ENCODE measurements at regions not wholly inside any gene's neighbourhood (a gene's known extent, or its start where the extent isn't known, plus 50 kb on each side); places are given as distances from the start of the nearest gene placed in this dataset.

- no peaks in the 10 kb centered on the region for H3K36me3 ChIP-seq (replicated peaks)
- DNase-seq (ENCODE audit: low spot score in 2 of 2), result no peak
- H3K4me1 ChIP-seq, result peaks cover 9% of the 10 kb centered on the region; the same call in 1 of the 2 replicates
- in situ Hi-C loops (cut with MboI; ENCODE audit: low sequenced_read_pairs), result no loop called here
- peaks cover 12% of the 10 kb centered on the region; the same call in 1 of the 2 replicates for H3K27me3 ChIP-seq (ENCODE audit: low read depth)
- H3K4me3 ChIP-seq, result no peak overlapping the region
- H3K9me3 ChIP-seq, result no peaks in the 10 kb centered on the region
Observed at GRCh38 chr2:45173513-45173912, 164.3 kb upstream of the SIX2 start.

GRCh38 chr2:45172760-45173392 lies 163.6 kb upstream of the SIX2 start:
- Histone ChIP-seq H3K4me1 (peaks cover 13% of the 10 kb centered on the region; the same call in 1 of the 2 replicates), H3K36me3 (replicated peaks) (no peaks in the 10 kb centered on the region), H3K9me3 (no peaks in the 10 kb centered on the region), H3K4me3 (no peak overlapping the region), H3K27me3 (ENCODE audit: low read depth) (peaks cover 17% of the 10 kb centered on the region)
- peak in 1 of 2 experiments; percentile 54 for DNase-seq (ENCODE audit: low spot score in 2 of 2)
- in situ Hi-C loops (cut with MboI; ENCODE audit: low sequenced_read_pairs), result no loop called here

- peaks cover 23% of the 10 kb centered on the region for H3K27me3 ChIP-seq (ENCODE audit: low read depth)
Observed at GRCh38 chr2:45172142-45172541, 162.9 kb upstream of the SIX2 start.

GRCh38 chr2:45171136-45171501 lies 161.9 kb upstream of the SIX2 start:
- Histone ChIP-seq H3K36me3 (replicated peaks) (no peaks in the 10 kb centered on the region), H3K27me3 (ENCODE audit: low read depth) (peaks cover 27% of the 10 kb centered on the region), H3K4me3 (no peak overlapping the region), H3K9me3 (no peaks in the 10 kb centered on the region), H3K4me1 (peaks cover 13% of the 10 kb centered on the region; the same call in 1 of the 2 replicates)
- DNase-seq (ENCODE audit: low spot score in 2 of 2), result no peak
- in situ Hi-C loops (cut with MboI; ENCODE audit: low sequenced_read_pairs), result no loop called here

More at GRCh38 chr2:45172142-45172541, 162.9 kb upstream of the SIX2 start:
- in situ Hi-C loops (cut with MboI; ENCODE audit: low sequenced_read_pairs), result no loop called here
- Histone ChIP-seq H3K9me3 (no peaks in the 10 kb centered on the region), H3K4me1 (peaks cover 13% of the 10 kb centered on the region; the same call in 1 of the 2 replicates), H3K36me3 (replicated peaks) (no peaks in the 10 kb centered on the region), H3K4me3 (no peak overlapping the region)
- DNase-seq (ENCODE audit: low spot score in 2 of 2), result no peak

- peaks cover 13% of the 10 kb centered on the region; the same call in 1 of the 2 replicates for H3K4me1 ChIP-seq
- DNase-seq (ENCODE audit: low spot score in 2 of 2), result no peak
- in situ Hi-C loops (cut with MboI; ENCODE audit: low sequenced_read_pairs), result no loop called here
- H3K9me3 ChIP-seq, result no peaks in the 10 kb centered on the region
- H3K36me3 ChIP-seq (replicated peaks), result no peaks in the 10 kb centered on the region
- peaks cover 27% of the 10 kb centered on the region for H3K27me3 ChIP-seq (ENCODE audit: low read depth)
- H3K4me3 ChIP-seq, result no peak overlapping the region
Observed at GRCh38 chr2:45170191-45171135, 161.2 kb upstream of the SIX2 start.

GRCh38 chr2:45169339-45170190 lies 160.3 kb upstream of the SIX2 start:
- no peaks in the 10 kb centered on the region for H3K36me3 ChIP-seq (replicated peaks)
- in situ Hi-C loops (cut with MboI; ENCODE audit: low sequenced_read_pairs), result no loop called here
- H3K4me1 ChIP-seq, result peaks cover 13% of the 10 kb centered on the region; the same call in 1 of the 2 replicates
- peak in 1 of 2 experiments; percentile 44 for DNase-seq (ENCODE audit: low spot score in 2 of 2)
- H3K27me3 ChIP-seq (ENCODE audit: low read depth), result peaks cover 30% of the 10 kb centered on the region
- H3K4me3 ChIP-seq, result peak overlapping the region; percentile 35
- no peaks in the 10 kb centered on the region for H3K9me3 ChIP-seq

- peak in 1 of 2 experiments; percentile 47 for DNase-seq (ENCODE audit: low spot score in 2 of 2)
- Histone ChIP-seq H3K27me3 (ENCODE audit: low read depth) (peaks cover 30% of the 10 kb centered on the region), H3K4me1 (peaks cover 13% of the 10 kb centered on the region; the same call in 1 of the 2 replicates), H3K9me3 (no peaks in the 10 kb centered on the region), H3K36me3 (replicated peaks) (no peaks in the 10 kb centered on the region), H3K4me3 (peak overlapping the region; percentile 35)
- in situ Hi-C loops (cut with MboI; ENCODE audit: low sequenced_read_pairs), result no loop called here
Observed at GRCh38 chr2:45168711-45169338, 159.6 kb upstream of the SIX2 start.

DNA sequence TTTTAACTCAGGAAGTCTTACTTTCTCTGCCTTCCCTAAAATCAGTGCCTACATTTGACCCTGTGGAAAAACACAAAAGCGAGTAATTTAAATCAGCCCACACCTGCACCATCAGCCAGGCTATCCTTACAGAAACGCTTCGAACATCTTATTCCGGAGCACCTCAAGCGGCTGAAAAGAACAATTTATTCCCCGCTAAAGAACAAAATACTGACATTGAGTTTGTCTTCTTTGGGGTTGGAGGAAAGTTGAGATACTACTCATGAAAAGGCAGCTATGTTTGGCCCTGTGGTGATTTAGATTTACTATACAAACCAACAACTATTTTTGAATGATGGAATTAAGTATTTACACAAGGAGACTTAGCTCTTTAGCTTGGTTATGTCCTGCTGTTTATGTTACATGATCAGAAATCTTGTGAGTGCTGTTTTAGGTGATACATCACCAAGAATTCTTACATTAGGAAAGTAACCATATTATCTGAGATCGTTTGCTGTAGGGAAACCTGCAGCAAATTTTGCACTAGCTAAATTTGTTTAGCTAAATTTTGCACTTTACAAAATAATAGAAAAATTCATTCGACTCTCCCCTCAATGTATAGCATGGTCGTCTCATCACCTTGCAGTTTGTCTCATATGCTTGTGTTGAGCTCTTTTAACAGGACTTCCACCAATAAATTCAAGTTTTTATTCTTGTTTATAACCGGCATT lies 158.8 kb upstream of the SIX2 start:
- Histone ChIP-seq H3K9me3 (no peaks in the 10 kb centered on the region), H3K36me3 (replicated peaks) (no peaks in the 10 kb centered on the region), H3K4me1 (peaks cover 10% of the 10 kb centered on the region; the same call in 1 of the 2 replicates), H3K27me3 (ENCODE audit: low read depth) (peaks cover 30% of the 10 kb centered on the region), H3K4me3 (no peak overlapping the region)
- no peak for DNase-seq (ENCODE audit: low spot score in 2 of 2)
- in situ Hi-C loops (cut with MboI; ENCODE audit: low sequenced_read_pairs), result no loop called here

GRCh38 chr2:45166229-45166890 lies 157.1 kb upstream of the SIX2 start:
- Histone ChIP-seq H3K4me1 (peaks cover 5% of the 10 kb centered on the region; the same call in 1 of the 2 replicates), H3K36me3 (replicated peaks) (no peaks in the 10 kb centered on the region), H3K4me3 (no peak overlapping the region), H3K27me3 (ENCODE audit: low read depth) (peaks cover 30% of the 10 kb centered on the region), H3K9me3 (no peaks in the 10 kb centered on the region)
- DNase-seq (ENCODE audit: low spot score in 2 of 2), result no peak
- in situ Hi-C loops (cut with MboI; ENCODE audit: low sequenced_read_pairs), result no loop called here

- no peak for DNase-seq (ENCODE audit: low spot score in 2 of 2)
- peaks cover 6% of the 10 kb centered on the region; the same call in 1 of the 2 replicates for H3K4me1 ChIP-seq
- peaks cover 12% of the 10 kb centered on the region for H3K27me3 ChIP-seq (ENCODE audit: low read depth)
- H3K9me3 ChIP-seq, result no peaks in the 10 kb centered on the region
- H3K36me3 ChIP-seq (replicated peaks), result no peaks in the 10 kb centered on the region
- H3K4me3 ChIP-seq, result no peak overlapping the region
- in situ Hi-C loops (cut with MboI; ENCODE audit: low sequenced_read_pairs), result no loop called here
Observed at GRCh38 chr2:45162711-45163110, 153.5 kb upstream of the SIX2 start.

DNA sequence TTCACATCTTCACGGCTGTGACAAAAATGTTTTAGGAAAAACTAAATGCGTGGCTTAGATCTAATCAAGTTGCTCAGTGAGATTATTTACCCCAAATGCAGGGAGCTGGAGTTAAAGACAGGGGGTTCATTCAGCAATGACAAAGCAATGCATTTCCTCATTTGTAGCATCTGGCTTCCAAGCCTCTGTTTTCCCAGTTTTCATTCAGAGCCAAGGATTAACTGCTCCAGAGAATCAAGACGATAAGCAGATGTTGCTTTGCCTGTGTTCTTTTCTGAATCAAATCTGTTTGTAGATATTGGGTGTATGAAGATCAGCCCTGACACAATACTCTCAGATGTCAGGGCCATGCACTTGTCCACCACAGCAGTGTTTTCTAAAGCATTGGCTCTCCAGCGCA lies 147.4 kb upstream of the SIX2 start:
- in situ Hi-C loops (cut with MboI; ENCODE audit: low sequenced_read_pairs), result no loop called here
- H3K4me3 ChIP-seq, result no peak overlapping the region
- peaks cover 6% of the 10 kb centered on the region; the same call in 1 of the 2 replicates for H3K4me1 ChIP-seq

GRCh38 chr2:45154606-45155155 lies 145.4 kb upstream of the SIX2 start:
- peaks cover 6% of the 10 kb centered on the region; the same call in 1 of the 2 replicates for H3K4me1 ChIP-seq
- in situ Hi-C loops (cut with MboI; ENCODE audit: low sequenced_read_pairs), result no loop called here

More for the DNA sequence above, 147.4 kb upstream of the SIX2 start:
- H3K27me3 ChIP-seq (ENCODE audit: low read depth), result no peaks in the 10 kb centered on the region; the same call in 1 of the 2 replicates
- no peak for DNase-seq (ENCODE audit: low spot score in 2 of 2)
- no peaks in the 10 kb centered on the region for H3K9me3 ChIP-seq
- no peaks in the 10 kb centered on the region for H3K36me3 ChIP-seq (replicated peaks)

More at GRCh38 chr2:45154606-45155155, 145.4 kb upstream of the SIX2 start:
- no peaks in the 10 kb centered on the region; the same call in 1 of the 2 replicates for H3K27me3 ChIP-seq (ENCODE audit: low read depth)
- H3K9me3 ChIP-seq, result peaks cover 3% of the 10 kb centered on the region; the same call in 1 of the 2 replicates
- H3K36me3 ChIP-seq (replicated peaks), result no peaks in the 10 kb centered on the region
- no peak overlapping the region for H3K4me3 ChIP-seq
- DNase-seq (ENCODE audit: low spot score in 2 of 2), result no peak
